ENCODE measurements at regions not wholly inside any gene's neighbourhood (a gene's known extent, or its start where the extent isn't known, plus 50 kb on each side); places are given as distances from the start of the nearest gene placed in this dataset.

- no peak for TF ChIP-seq CTCF (IDR thresholded peaks at IDR 0.05)
- Histone ChIP-seq H3K9me3 (replicated peaks in 1 of 2; ENCODE audit: control insufficient read depth in 1 of 2, insufficient read depth in 1 of 2, low read length in 2 of 2) (peaks cover 0 to 3% of the 10 kb centered on the region in 2 donors), H3K4me3 (replicated peaks in 1 of 3; ENCODE audit: low read depth in 2 of 3, low read length in 3 of 3) (no peak overlapping the region), H2AFZ (ENCODE audit: insufficient read depth, low read depth, low read length, poor library complexity, severe bottlenecking) (no peak overlapping the region), H3K27me3 (ENCODE audit: control insufficient read depth in 2 of 2, insufficient read depth in 2 of 2, low read length in 2 of 2) (no peaks in the 10 kb centered on the region), H3K4me2 (replicated peaks; ENCODE audit: extremely low read depth, low read length, poor library complexity, severe bottlenecking) (no peak overlapping the region), H3K36me3 (replicated peaks in 1 of 2; ENCODE audit: control insufficient read depth in 1 of 2, insufficient read depth in 2 of 2, low read length in 2 of 2) (no peaks in the 10 kb centered on the region), H3K9ac (ENCODE audit: insufficient read depth, low read length, poor library complexity, severe bottlenecking) (no peak overlapping the region), H3K27ac (ENCODE audit: low read depth in 1 of 2, low read length in 2 of 2) (no peak overlapping the region), H3K79me2 (ENCODE audit: insufficient read depth, low read length) (no peaks in the 10 kb centered on the region), H4K20me1 (ENCODE audit: insufficient read depth, low read length) (no peaks in the 10 kb centered on the region), H3K4me1 (ENCODE audit: control insufficient read depth in 1 of 2, insufficient read depth in 2 of 2, low read length in 2 of 2) (no peaks in the 10 kb centered on the region)
- peaks cover 6 to 13% (median 10%) of the 10 kb centered on the region in 7 donors for H3K9me3 Mint-ChIP-seq
- H3K27me3 Mint-ChIP-seq (ENCODE audit: low read depth in 3 of 3), result peaks cover 7 to 13% (median 12%) of the 10 kb centered on the region in 3 donors
- H3K4me1 Mint-ChIP-seq, result no peaks in the 10 kb centered on the region
- H3K4me3 Mint-ChIP-seq, result no peak overlapping the region
- DNase-seq, result no peak
- H3K36me3 Mint-ChIP-seq, result no peaks in the 10 kb centered on the region
- no peak overlapping the region for H3K27ac Mint-ChIP-seq
- intact Hi-C loops (cut with micrococcal nuclease), result no loop called here
- WGBS (ENCODE audit: insufficient coverage), result 88% methylated on average over 2 of the region's 2 CpGs
These were observed 312.8 kb upstream of the SULF2 start for GRCh38 chr20:48098099-48098498.

GRCh38 chr20:48096957-48097890 lies 311.9 kb upstream of the SULF2 start:
- no peaks in the 10 kb centered on the region for H3K4me1 ChIP-seq (ENCODE audit: control insufficient read depth in 1 of 2, insufficient read depth in 2 of 2, low read length in 2 of 2)

More at GRCh38 chr20:48096957-48097890, 311.9 kb upstream of the SULF2 start:
- TF ChIP-seq CTCF (IDR thresholded peaks at IDR 0.05), result no peak
- Histone ChIP-seq H3K9ac (ENCODE audit: insufficient read depth, low read length, poor library complexity, severe bottlenecking) (no peak overlapping the region), H3K36me3 (replicated peaks in 1 of 2; ENCODE audit: control insufficient read depth in 1 of 2, insufficient read depth in 2 of 2, low read length in 2 of 2) (no peaks in the 10 kb centered on the region), H3K9me3 (replicated peaks in 1 of 2; ENCODE audit: control insufficient read depth in 1 of 2, insufficient read depth in 1 of 2, low read length in 2 of 2) (peaks cover 0 to 3% of the 10 kb centered on the region in 2 donors), H4K20me1 (ENCODE audit: insufficient read depth, low read length) (no peaks in the 10 kb centered on the region), H3K4me2 (replicated peaks; ENCODE audit: extremely low read depth, low read length, poor library complexity, severe bottlenecking) (no peak overlapping the region), H3K27ac (ENCODE audit: low read depth in 1 of 2, low read length in 2 of 2) (no peak overlapping the region), H2AFZ (ENCODE audit: insufficient read depth, low read depth, low read length, poor library complexity, severe bottlenecking) (no peak overlapping the region), H3K79me2 (ENCODE audit: insufficient read depth, low read length) (no peaks in the 10 kb centered on the region), H3K4me3 (replicated peaks in 1 of 3; ENCODE audit: low read depth in 2 of 3, low read length in 3 of 3) (no peak overlapping the region), H3K27me3 (ENCODE audit: control insufficient read depth in 2 of 2, insufficient read depth in 2 of 2, low read length in 2 of 2) (no peaks in the 10 kb centered on the region)
- intact Hi-C loops (cut with micrococcal nuclease), result no loop called here
- H3K9me3 Mint-ChIP-seq, result peaks cover 6 to 13% (median 10%) of the 10 kb centered on the region in 7 donors
- no peaks in the 10 kb centered on the region for H3K4me1 Mint-ChIP-seq
- DNase-seq, result no peak
- WGBS (ENCODE audit: insufficient coverage), result 100% methylated on average over 6 of the region's 10 CpGs
- H3K4me3 Mint-ChIP-seq, result no peak overlapping the region
- peaks cover 7 to 17% (median 11%) of the 10 kb centered on the region in 3 donors for H3K27me3 Mint-ChIP-seq (ENCODE audit: low read depth in 3 of 3)
- H3K36me3 Mint-ChIP-seq, result no peaks in the 10 kb centered on the region
- H3K27ac Mint-ChIP-seq, result no peak overlapping the region

Data from CD14-positive monocyte (primary cell).